GM12872 (cell line): ENCODE measurements at regions not wholly inside any gene's neighbourhood (a gene's known extent, or its start where the extent isn't known, plus 50 kb on each side); places are given as distances from the start of the nearest gene placed in this dataset.

ENCODE experiments used
- CTCF ChIP-seq: IDR thresholded peaks from 3 replicates; pipeline ENCODE4 v1.5.1; 2011; ENCODE audit warnings: low read depth, mild to moderate bottlenecking, low read length, moderate library complexity; ENCODE audit not compliant: insufficient read depth

GRCh38 chr6:167530951-167531350, 206.1 kb downstream of the TTLL2 start:
- no peak for TF ChIP-seq CTCF

DNA sequence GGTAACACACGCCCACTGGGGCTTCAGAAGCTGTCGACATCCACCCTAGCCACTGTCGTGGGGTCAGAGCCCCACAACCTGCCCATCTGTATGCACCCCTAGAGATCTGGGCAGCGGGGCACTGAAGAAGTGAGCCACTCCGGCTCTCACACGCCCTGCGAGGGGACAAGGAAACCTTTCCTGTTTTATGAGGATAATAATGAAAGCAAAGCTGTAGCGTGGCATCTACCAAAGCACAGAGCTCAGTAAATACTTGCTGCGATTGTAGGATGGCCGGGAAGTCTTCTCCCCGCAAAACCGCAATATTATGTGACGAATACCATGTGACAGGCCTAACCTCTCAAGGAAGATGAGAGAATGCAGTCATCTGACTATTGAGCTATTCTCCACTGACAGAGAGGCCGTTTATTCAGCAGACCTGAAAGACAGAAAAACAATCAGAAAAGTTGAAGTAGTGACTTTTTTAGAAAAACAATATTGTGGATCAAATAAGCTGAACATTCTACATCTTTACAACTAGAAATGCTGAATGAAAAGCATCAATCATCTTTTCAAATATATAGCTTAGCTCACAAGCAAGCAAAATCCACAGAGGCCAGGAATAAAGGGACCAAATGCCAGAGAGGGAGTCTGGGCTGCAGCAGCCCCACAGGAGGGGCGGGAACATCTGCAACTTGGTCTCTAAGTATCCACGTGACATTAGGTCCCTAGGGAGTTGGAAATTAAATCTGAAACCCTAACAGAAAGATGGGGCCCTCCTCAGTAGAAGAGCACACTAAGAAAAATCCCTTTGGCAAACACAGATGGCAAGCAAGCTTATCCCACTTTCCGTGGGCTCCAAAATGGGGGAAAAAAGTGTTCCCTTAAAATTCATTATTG, 207.8 kb downstream of the TTLL2 start:
- TF ChIP-seq CTCF, result no peak

DNA sequence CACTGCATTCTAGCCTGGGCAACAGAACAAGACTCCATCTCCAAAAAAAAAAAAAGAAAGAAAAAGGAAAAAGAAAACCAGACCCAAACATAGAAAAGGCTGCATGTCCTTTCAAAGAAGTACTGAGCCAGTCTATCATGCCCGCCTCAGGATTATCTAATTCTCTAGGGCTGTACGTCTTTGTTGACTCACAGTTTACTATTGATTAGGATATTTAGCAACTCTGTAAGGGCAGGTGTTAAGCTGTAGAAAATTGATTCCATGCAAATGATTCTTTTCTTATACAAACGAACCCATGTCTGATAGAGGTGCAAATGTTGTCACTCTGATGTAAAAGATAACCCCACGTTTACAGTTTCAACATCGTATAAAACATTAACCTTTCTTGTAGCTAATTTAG, 209.0 kb downstream of the TTLL2 start:
- no peak for TF ChIP-seq CTCF

GRCh38 chr6:167537816-167538215, 212.9 kb downstream of the TTLL2 start:
- no peak for TF ChIP-seq CTCF

- no peak for TF ChIP-seq CTCF
These were observed 213.9 kb downstream of the TTLL2 start for GRCh38 chr6:167538746-167539145.

DNA sequence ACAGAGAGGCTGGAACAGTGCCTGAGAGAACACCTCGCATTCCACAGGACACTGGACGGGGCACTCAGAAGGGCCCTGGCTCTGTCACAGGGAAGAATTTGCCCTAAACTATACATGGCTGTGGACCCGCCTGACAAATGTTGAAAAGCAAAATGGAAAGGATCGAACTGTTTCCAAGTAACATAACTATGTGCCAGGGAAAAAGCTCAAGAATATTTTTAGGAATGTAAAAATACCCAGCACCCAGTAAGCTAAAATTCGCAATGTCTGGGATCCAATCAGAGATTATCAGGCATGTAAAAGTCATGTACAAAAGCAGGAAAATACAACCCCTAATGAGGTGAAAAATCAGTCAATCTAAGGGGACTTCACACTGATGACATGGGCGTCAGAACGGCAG, 215.9 kb downstream of the TTLL2 start:
- no peak for TF ChIP-seq CTCF

GRCh38 chr6:167541544-167541943, 216.7 kb downstream of the TTLL2 start:
- no peak for TF ChIP-seq CTCF
